ENCODE measurements at regions not wholly inside any gene's neighbourhood (a gene's known extent, or its start where the extent isn't known, plus 50 kb on each side); places are given as distances from the start of the nearest gene placed in this dataset.

DNA sequence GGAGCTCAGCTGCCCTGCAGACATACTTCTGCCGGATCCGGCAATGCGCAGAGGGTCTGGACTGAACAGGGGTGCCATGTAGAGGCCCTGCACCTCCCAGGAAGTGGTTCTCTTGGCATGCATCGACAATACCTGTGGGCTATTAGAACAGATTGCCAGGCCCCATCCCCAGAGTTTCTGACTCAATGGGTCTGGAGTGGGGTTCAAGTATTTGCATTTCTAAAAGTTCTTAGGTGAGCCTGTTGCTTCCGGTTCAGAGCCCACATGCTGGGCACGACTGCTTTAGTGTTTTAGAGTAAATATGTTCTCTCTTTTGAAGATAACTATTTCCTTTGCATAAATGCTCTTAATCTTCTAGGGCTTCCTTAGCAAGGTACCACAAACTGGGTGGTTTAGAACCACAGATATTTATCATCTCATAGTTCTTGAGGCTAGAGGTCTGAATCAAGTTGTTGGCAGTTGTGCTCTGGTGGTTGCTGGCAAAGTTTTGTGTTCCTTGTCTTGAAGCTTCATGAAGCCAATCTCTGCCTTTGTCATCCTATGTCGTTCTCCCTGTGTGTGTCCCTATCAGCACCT, 435.5 kb downstream of the TCERG1L start:
- Histone ChIP-seq H3K4me1 (ENCODE audit: control insufficient read depth in 1 of 2, insufficient read depth in 1 of 2, low read depth in 1 of 2, low read length in 1 of 2) (no peaks in the 10 kb centered on the region), H3K4me3 (ENCODE audit: low read depth in 1 of 2, low read length in 1 of 2) (no peak overlapping the region), H3K36me3 (no peaks in the 10 kb centered on the region), H3K9me3 (no peaks in the 10 kb centered on the region), H3K27me3 (no peaks in the 10 kb centered on the region), H3K27ac (no peak overlapping the region)
- TF ChIP-seq, protein P1, sequence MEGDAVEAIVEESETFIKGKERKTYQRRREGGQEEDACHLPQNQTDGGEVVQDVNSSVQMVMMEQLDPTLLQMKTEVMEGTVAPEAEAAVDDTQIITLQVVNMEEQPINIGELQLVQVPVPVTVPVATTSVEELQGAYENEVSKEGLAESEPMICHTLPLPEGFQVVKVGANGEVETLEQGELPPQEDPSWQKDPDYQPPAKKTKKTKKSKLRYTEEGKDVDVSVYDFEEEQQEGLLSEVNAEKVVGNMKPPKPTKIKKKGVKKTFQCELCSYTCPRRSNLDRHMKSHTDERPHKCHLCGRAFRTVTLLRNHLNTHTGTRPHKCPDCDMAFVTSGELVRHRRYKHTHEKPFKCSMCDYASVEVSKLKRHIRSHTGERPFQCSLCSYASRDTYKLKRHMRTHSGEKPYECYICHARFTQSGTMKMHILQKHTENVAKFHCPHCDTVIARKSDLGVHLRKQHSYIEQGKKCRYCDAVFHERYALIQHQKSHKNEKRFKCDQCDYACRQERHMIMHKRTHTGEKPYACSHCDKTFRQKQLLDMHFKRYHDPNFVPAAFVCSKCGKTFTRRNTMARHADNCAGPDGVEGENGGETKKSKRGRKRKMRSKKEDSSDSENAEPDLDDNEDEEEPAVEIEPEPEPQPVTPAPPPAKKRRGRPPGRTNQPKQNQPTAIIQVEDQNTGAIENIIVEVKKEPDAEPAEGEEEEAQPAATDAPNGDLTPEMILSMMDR (IDR thresholded peaks at IDR 0.05) = no peak

DNA sequence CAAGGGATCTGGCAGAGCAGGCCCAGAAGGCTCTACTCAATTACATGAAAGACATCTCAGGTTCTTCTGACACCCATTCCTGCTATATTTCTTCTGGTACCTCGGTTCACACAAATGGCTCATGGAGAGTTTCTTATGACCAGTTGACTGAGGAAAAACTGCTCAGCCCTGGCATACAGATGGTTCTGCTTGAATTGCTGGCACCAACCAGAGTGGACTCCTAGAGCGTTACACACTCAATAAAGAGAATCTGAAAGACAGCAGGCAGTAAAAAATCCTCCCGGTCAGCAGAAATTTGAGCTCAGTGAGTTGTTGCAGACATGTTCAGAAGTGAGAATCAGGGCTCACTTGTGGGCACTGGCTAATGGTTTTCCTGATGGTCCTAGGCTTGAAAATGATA, 434.4 kb downstream of the TCERG1L start:
- Histone ChIP-seq H3K4me1 (ENCODE audit: control insufficient read depth in 1 of 2, insufficient read depth in 1 of 2, low read depth in 1 of 2, low read length in 1 of 2) (no peaks in the 10 kb centered on the region), H3K27me3 (no peaks in the 10 kb centered on the region), H3K9me3 (no peaks in the 10 kb centered on the region), H3K36me3 (no peaks in the 10 kb centered on the region), H3K27ac (no peak overlapping the region), H3K4me3 (ENCODE audit: low read depth in 1 of 2, low read length in 1 of 2) (no peak overlapping the region)
- TF ChIP-seq, protein P1 (IDR thresholded peaks at IDR 0.05) = no peak

DNA sequence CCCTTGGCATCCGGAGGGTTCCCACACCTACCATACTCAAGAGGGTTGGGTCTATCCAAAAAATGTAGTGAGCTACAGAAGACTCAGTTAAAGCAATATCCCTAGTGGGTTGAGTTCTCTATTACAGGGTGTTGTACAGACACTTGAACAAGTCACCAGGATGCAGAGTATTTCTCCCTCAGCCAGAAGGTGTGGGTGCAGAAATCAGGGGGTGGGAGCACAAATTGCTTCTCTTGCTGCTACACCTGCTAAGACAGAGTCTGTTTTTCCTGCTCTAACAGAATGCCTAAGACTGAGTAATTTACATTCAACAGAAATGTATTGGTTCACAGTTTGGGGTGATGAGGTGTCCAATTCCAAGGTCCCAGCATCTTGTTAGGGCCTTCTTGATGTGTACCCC, 433.4 kb downstream of the TCERG1L start:
- H3K27ac ChIP-seq = no peak overlapping the region
- H3K4me3 ChIP-seq (ENCODE audit: low read depth in 1 of 2, low read length in 1 of 2) = no peak overlapping the region
- H3K9me3 ChIP-seq = no peaks in the 10 kb centered on the region
- H3K4me1 ChIP-seq (ENCODE audit: control insufficient read depth in 1 of 2, insufficient read depth in 1 of 2, low read depth in 1 of 2, low read length in 1 of 2) = no peaks in the 10 kb centered on the region
- no peaks in the 10 kb centered on the region for H3K36me3 ChIP-seq
- TF ChIP-seq, protein P1 (IDR thresholded peaks at IDR 0.05) = no peak
- no peaks in the 10 kb centered on the region for H3K27me3 ChIP-seq

DNA sequence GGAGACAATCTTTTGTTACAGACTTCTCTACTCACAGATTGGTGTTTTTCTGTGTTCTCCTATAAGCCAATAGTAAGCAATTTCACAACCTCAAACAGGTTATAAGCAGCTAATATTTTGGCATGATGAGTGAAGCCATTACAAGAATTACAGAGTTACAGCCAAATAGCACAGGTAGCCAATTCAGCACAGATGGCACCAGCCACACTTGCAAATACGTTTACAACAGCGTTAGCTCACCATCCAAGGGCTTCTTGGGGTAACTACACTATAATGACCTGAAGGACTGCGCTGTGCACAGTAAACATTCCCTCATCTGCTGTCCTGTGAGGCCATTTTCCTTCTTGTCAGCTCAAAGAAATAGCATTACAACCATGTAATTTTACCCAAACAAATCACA, 428.6 kb downstream of the TCERG1L start:
- Histone ChIP-seq H3K36me3 (no peaks in the 10 kb centered on the region), H3K9me3 (no peaks in the 10 kb centered on the region), H3K27ac (no peak overlapping the region), H3K27me3 (peaks cover 13% of the 10 kb centered on the region), H3K4me3 (ENCODE audit: low read depth in 1 of 2, low read length in 1 of 2) (no peak overlapping the region), H3K4me1 (ENCODE audit: control insufficient read depth in 1 of 2, insufficient read depth in 1 of 2, low read depth in 1 of 2, low read length in 1 of 2) (no peaks in the 10 kb centered on the region)
- TF ChIP-seq, protein P1 (IDR thresholded peaks at IDR 0.05) = no peak

GRCh38 chr10:130884456-130884855, 427.1 kb downstream of the TCERG1L start:
- Histone ChIP-seq H3K27me3 (peaks cover 13% of the 10 kb centered on the region), H3K4me3 (ENCODE audit: low read depth in 1 of 2, low read length in 1 of 2) (no peak overlapping the region), H3K36me3 (no peaks in the 10 kb centered on the region), H3K9me3 (no peaks in the 10 kb centered on the region), H3K4me1 (ENCODE audit: control insufficient read depth in 1 of 2, insufficient read depth in 1 of 2, low read depth in 1 of 2, low read length in 1 of 2) (no peaks in the 10 kb centered on the region), H3K27ac (no peak overlapping the region)
- TF ChIP-seq, protein P1 (IDR thresholded peaks at IDR 0.05) = no peak
